HG03108 (cell line): ENCODE measurements at regions not wholly inside any gene's neighbourhood (a gene's known extent, or its start where the extent isn't known, plus 50 kb on each side); places are given as distances from the start of the nearest gene placed in this dataset.
"Not testable (repeated sequence)": the region's sequence is repeated elsewhere in the genome, so short reads cannot be mapped to it uniquely, and the experiment has no call there.

Experiments used
- ATAC-seq: cut with Tn5 transposase; IDR thresholded peaks from one replicate; pipeline ENCODE4 v1.9.1; 2021; ENCODE audit warnings: moderate library complexity; ENCODE audit not compliant: unreplicated experiment

GRCh38 chrX:65331371-65331770, 203.2 kb downstream of the LAS1L start:
- ATAC-seq: no peak

GRCh38 chrX:65300104-65300809, 234.3 kb downstream of the LAS1L start:
- no peak for ATAC-seq

GRCh38 chrX:65282905-65283304, 251.7 kb downstream of the LAS1L start:
- not testable (repeated sequence) for ATAC-seq

- ATAC-seq: no peak
Measured at GRCh38 chrX:65273152-65273551, 261.4 kb downstream of the LAS1L start.

- ATAC-seq: no peak
Measured at GRCh38 chrX:65266482-65266881, 268.1 kb downstream of the LAS1L start.

GRCh38 chrX:65253817-65254216, 277.6 kb upstream of the ZC4H2 start:
- ATAC-seq: no peak

GRCh38 chrX:65241059-65241721, 264.9 kb upstream of the ZC4H2 start:
- ATAC-seq: no peak

- ATAC-seq: no peak
Measured at GRCh38 chrX:65203545-65203944, 227.3 kb upstream of the ZC4H2 start.

- ATAC-seq: no peak
Measured at GRCh38 chrX:65196758-65197360, 220.6 kb upstream of the ZC4H2 start.

GRCh38 chrX:65195621-65196020, 219.4 kb upstream of the ZC4H2 start:
- ATAC-seq: no peak

- no peak for ATAC-seq
Measured at GRCh38 chrX:65194547-65194946, 218.3 kb upstream of the ZC4H2 start.

GRCh38 chrX:65163325-65163724, 187.1 kb upstream of the ZC4H2 start:
- not testable (repeated sequence) for ATAC-seq

- no peak for ATAC-seq
Measured at GRCh38 chrX:65148232-65148631, 172.0 kb upstream of the ZC4H2 start.

- ATAC-seq: no peak
Measured at GRCh38 chrX:65136424-65136823, 160.2 kb upstream of the ZC4H2 start.

- ATAC-seq: no peak
Measured at GRCh38 chrX:65127842-65128241, 151.6 kb upstream of the ZC4H2 start.

- no peak for ATAC-seq
Measured at GRCh38 chrX:65098851-65099250, 122.6 kb upstream of the ZC4H2 start.

GRCh38 chrX:65093658-65094057, 117.4 kb upstream of the ZC4H2 start:
- no peak for ATAC-seq

GRCh38 chrX:65073233-65073632, 97.0 kb upstream of the ZC4H2 start:
- ATAC-seq: no peak

GRCh38 chrX:65072590-65072989, 96.3 kb upstream of the ZC4H2 start:
- ATAC-seq: no peak

GRCh38 chrX:65058626-65059025, 82.4 kb upstream of the ZC4H2 start:
- not testable (repeated sequence) for ATAC-seq

- ATAC-seq: no peak
Measured at GRCh38 chrX:65045001-65045400, 68.8 kb upstream of the ZC4H2 start.

- peak; percentile 31 for ATAC-seq
Measured at GRCh38 chrX:65035446-65035770, 59.2 kb upstream of the ZC4H2 start.
